Fibroblast of villous mesenchyme (primary cell): ENCODE measurements at regions not wholly inside any gene's neighbourhood (a gene's known extent, or its start where the extent isn't known, plus 50 kb on each side); places are given as distances from the start of the nearest gene placed in this dataset.

Experiments
- DNase-seq: peaks from one replicate; pipeline ENCODE4 v3.0.0-alpha.2; 2010; ENCODE audit warnings: low read depth
- H3K4me3 ChIP-seq: 2 replicates; pipeline ENCODE4 v1.5.1; 2011; ENCODE audit warnings: low read depth, mild to moderate bottlenecking, low read length
- TF ChIP-seq, protein P1 (sequence below): IDR thresholded peaks from 2 replicates; pipeline ENCODE4 v1.5.1; 2012; ENCODE audit warnings: low read depth, mild to moderate bottlenecking, low read length; ENCODE audit not compliant: insufficient read depth

DNA sequence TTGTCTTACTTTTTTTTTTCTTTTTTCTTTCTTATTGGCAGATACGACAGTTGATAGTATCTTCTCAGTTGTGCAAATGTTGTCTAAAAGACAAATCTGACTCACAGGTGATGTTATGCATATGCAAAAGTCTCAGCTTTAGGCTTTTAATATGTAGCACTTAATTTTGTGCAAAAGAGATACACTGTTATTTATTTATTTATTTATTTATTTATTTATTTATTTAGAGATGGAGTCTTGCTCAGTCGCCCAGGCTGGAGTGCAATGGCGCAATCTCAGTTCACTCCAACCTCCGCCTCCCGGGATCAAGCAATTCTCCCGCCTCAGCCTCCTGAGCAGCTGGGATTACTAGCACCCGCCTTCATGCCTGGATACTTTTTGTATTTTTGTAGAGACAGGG is 383.9 kb upstream of the PCDH9 start:
- no peak for DNase-seq
- no peak overlapping the region for H3K4me3 ChIP-seq
- TF ChIP-seq, protein P1, sequence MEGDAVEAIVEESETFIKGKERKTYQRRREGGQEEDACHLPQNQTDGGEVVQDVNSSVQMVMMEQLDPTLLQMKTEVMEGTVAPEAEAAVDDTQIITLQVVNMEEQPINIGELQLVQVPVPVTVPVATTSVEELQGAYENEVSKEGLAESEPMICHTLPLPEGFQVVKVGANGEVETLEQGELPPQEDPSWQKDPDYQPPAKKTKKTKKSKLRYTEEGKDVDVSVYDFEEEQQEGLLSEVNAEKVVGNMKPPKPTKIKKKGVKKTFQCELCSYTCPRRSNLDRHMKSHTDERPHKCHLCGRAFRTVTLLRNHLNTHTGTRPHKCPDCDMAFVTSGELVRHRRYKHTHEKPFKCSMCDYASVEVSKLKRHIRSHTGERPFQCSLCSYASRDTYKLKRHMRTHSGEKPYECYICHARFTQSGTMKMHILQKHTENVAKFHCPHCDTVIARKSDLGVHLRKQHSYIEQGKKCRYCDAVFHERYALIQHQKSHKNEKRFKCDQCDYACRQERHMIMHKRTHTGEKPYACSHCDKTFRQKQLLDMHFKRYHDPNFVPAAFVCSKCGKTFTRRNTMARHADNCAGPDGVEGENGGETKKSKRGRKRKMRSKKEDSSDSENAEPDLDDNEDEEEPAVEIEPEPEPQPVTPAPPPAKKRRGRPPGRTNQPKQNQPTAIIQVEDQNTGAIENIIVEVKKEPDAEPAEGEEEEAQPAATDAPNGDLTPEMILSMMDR, result no peak

DNA sequence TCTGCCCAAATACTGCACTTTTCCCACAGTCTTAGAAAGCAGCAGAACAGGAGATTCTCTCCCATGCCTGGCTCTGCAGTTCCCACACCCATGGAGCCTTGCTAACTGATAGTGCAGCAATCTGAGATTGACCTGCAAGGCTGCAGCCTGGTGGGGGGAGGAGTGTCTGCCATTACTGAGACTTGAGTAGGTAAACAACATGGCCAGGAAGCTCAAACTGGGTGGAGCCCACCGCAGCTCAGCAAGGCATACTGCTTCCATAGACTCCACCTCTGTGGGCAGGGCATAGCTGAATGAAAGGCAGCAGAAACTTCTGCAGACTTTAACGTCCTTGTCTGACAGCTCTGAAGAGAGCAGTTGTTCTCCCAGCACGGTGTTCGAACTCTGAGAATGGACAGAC is 358.5 kb upstream of the PCDH9 start:
- no peak for DNase-seq
- no peak overlapping the region for H3K4me3 ChIP-seq
- TF ChIP-seq, protein P1, result no peak

DNA sequence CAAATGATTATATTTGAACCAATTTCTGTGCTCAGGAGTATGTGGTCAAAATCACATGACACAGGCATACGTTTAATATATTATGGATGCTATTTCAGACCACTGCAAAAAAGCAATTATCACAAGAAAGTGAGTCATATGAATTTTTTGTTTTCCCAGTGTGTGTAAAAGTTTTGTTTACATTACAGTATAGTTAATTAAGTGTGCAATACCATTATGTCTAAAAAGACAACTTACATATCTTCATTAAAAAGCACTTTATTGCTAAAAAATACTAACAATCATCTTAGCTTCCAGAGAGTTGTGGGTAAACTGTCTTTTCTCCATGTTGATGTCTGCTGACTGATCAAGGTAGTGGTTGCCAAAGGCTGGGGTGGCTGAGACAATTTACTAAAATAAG is 347.2 kb upstream of the PCDH9 start:
- DNase-seq, result no peak
- H3K4me3 ChIP-seq, result no peak overlapping the region
- TF ChIP-seq, protein P1, result no peak

DNA sequence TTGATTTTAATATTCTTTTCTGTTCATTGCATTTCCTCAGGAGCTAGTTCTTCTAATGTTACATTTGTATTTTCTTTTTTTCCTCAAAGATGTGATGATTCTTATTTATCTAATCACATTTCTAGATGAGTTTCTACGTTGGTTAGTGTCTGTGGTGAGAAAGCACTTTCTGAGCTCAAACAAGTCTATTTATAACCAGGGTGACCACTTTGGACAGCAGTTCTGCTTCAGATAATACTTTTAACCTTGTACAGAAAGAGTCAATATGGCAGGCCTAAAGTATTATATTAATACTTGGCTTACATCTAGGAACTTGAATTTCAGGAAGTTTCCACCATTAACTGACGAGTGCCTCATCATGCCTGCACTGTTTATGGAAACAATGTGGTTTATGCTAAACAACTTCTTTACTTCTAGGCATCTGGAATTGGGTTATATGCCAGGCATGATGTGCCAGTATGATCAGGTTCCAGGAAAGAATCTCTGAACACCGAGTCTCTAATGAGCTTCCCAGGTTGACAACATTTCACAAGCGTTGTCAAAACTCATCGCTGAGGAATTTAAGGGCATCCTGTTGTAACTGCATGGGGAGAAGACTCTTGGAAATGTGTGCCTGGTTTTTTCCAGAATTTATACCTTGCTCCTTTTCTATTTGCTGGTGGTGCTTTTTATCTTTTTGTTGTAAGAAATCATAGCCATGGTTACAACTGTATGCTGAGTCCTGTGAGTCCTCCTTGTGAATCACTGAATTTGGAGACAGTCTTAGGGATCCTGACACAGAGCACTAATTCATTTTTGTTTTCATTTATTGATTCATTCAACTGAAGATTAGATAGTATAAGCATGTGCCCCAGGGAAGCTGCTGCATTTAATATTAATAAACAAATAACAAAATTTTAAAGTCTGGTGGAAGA is 344.4 kb upstream of the PCDH9 start:
- no peak overlapping the region for H3K4me3 ChIP-seq
- no peak for DNase-seq
- TF ChIP-seq, protein P1, result no peak

DNA sequence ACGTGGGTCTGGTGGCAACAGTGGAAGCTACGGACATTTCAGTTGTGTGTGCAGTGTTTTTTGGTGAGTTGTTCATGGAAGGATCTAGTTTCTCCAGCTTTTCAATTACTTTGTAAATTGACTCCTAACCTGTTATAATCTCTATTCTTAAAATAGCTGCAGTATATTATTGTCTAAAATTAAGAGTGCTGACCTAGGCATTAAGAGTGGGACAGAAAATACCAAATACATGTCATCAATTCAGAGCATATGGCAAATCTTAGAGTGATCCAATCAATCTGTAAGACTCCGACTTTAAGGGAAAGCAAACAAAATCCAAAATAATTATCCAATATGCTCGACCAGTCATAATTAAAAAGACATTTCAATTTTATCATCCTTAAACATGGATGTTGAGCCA is 338.1 kb upstream of the PCDH9 start:
- no peak for DNase-seq
- no peak overlapping the region for H3K4me3 ChIP-seq
- TF ChIP-seq, protein P1, result no peak

DNA sequence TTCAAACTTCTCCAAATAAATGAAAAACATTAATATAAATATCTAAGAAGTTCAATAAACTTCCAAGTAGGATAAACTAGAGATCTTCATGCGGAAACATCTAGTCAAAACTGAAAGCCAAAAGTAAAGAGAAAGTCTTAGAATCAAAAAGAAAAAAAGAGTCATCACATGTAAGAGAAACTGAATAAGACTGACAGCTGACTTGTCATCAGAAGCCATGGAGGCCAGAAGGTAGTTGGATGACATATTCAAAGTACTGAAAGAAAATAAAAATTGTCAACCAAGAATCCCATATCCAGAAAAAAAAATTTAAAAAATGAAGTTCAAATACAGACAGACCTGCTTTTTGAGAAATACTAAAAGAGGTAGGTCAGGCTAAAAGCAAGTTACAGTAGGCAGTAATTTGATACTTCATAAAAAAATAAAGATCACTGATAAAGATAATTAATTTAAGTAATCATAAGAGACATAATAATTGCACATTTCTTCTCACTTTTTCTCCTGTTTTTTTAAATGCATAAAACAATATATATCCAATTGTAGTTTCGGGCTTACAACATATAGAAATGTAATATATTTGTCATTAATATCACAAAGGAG is 327.6 kb upstream of the PCDH9 start:
- H3K4me3 ChIP-seq, result no peak overlapping the region
- no peak for DNase-seq
- TF ChIP-seq, protein P1, result no peak
